Endothelial cell of umbilical vein (primary cell): ENCODE measurements at regions not wholly inside any gene's neighbourhood (a gene's known extent, or its start where the extent isn't known, plus 50 kb on each side); places are given as distances from the start of the nearest gene placed in this dataset.

Experiments
- BruUV-seq: library from RNA; stranded (reverse); fragments of 400-500 nt; replicated peaks from 2 replicates; lab custom pipeline; 2021; lab: Mats Ljungman, UMichigan
- CTCF ChIA-PET: fragments of 300-600, 350-600 bp; sonication (Branson Sonifier 250); formaldehyde crosslinking; loops from one replicate; lab custom pipeline; 2021; ENCODE audit warnings: antibody characterized with exemption, inconsistent platforms; lab: Charles Lee
- POLR2A ChIA-PET: fragments of 300-600, 350-600 bp; sonication (Branson Sonifier 250); formaldehyde crosslinking; loops from one replicate; lab custom pipeline; 2021; ENCODE audit warnings: antibody characterized with exemption, inconsistent platforms; lab: Charles Lee
- DNase-seq: peaks from one replicate; pipeline ENCODE4 v3.0.0-alpha.2; 2011; ENCODE audit warnings: low read depth, low spot score
- FAIRE-seq: peaks from 2 replicates; lab custom pipeline; 2011; peaks lifted over from hg19 to GRCh38; lab: Jason Lieb, UNC
- H2AFZ ChIP-seq: 2 replicates; pipeline ENCODE4 v1.6.0; 2012; ENCODE audit warnings: low read depth, low read length, control low read depth, inconsistent platforms
- H3K27ac ChIP-seq: 2 replicates; pipeline ENCODE4 v1.5.1; 2011; ENCODE audit warnings: low read depth, mild to moderate bottlenecking, control low read depth, low read length, moderate library complexity; ENCODE audit not compliant: insufficient read depth
- H3K27me3 ChIP-seq, 2 experiments: 2 replicates each; pipeline versions ENCODE4 v1.6.0 to v1.6.1; 2011; ENCODE audit warnings: low read length in 2 of 2, mixed read lengths in 1 of 2; ENCODE audit not compliant: control insufficient read depth in 2 of 2, insufficient read depth in 2 of 2
- H3K36me3 ChIP-seq, 2 experiments: 2 replicates in 1 of 2; 3 replicates in 1 of 2; pipeline ENCODE4 v1.5.1; 2011; ENCODE audit warnings: low read length in 2 of 2, mild to moderate bottlenecking in 1 of 2, moderate library complexity in 1 of 2; ENCODE audit not compliant: control insufficient read depth in 2 of 2, insufficient read depth in 2 of 2; ENCODE audit errors: extremely low read depth in 1 of 2
- H3K4me1 ChIP-seq: 3 replicates; pipeline ENCODE4 v1.5.1; 2011; ENCODE audit warnings: mild to moderate bottlenecking, low read length; ENCODE audit not compliant: control insufficient read depth, insufficient read depth; ENCODE audit errors: extremely low read depth
- H3K4me2 ChIP-seq: 2 replicates; pipeline ENCODE4 v1.6.1; 2011; ENCODE audit warnings: low read length, control low read depth, mixed read lengths; ENCODE audit not compliant: insufficient read depth
- H3K4me3 ChIP-seq, 3 experiments: fragments of 200-600 bp in 1 of 3; sonication (generic), shearing (Covaris generic) in 1 of 3; replicated peaks in 1 of 3; 2 replicates each; pipeline ENCODE4 v1.5.1; 2011 to 2016; ENCODE audit warnings: control low read depth in 3 of 3, low read length in 3 of 3, mild to moderate bottlenecking in 2 of 3, inconsistent platforms in 1 of 3, low read depth in 1 of 3, moderate library complexity in 1 of 3; ENCODE audit not compliant: insufficient read depth in 1 of 3
- H3K79me2 ChIP-seq: 2 replicates; pipeline ENCODE4 v1.6.0; 2012; ENCODE audit warnings: low read length, inconsistent platforms; ENCODE audit not compliant: control insufficient read depth, insufficient read depth
- H3K9ac ChIP-seq: replicated peaks from 2 replicates; pipeline ENCODE3; 2011; ENCODE audit warnings: low read length, control low read depth; ENCODE audit not compliant: insufficient read depth; ENCODE audit errors: extremely low read depth
- H3K9me1 ChIP-seq: replicated peaks from 3 replicates; pipeline ENCODE4 v1.6.0; 2011; ENCODE audit warnings: mild to moderate bottlenecking, low read length; ENCODE audit not compliant: control insufficient read depth, insufficient read depth; ENCODE audit errors: extremely low read depth
- H3K9me3 ChIP-seq: replicated peaks from 2 replicates; pipeline ENCODE4 v1.5.1; 2012; ENCODE audit warnings: low read length, inconsistent platforms; ENCODE audit not compliant: control insufficient read depth, insufficient read depth
- H4K20me1 ChIP-seq: replicated peaks from 2 replicates; pipeline ENCODE3; 2011; ENCODE audit warnings: mild to moderate bottlenecking, low read length; ENCODE audit not compliant: control insufficient read depth, insufficient read depth; ENCODE audit errors: extremely low read depth
- CTCF ChIP-seq, 2 donors: IDR thresholded peaks; 1 replicate in 1 of 2; 2 replicates in 1 of 2; pipeline ENCODE4 v1.5.1; 2011; ENCODE audit warnings: low read length in 2 of 2, mild to moderate bottlenecking in 2 of 2, moderate library complexity in 2 of 2, control low read depth in 1 of 2, inconsistent platforms in 1 of 2, low read depth in 1 of 2; ENCODE audit not compliant: insufficient read depth in 1 of 2; ENCODE audit errors: extremely low read depth in 1 of 2
- EZH2 ChIP-seq: IDR thresholded peaks from 2 replicates; pipeline ENCODE4 v1.6.1; 2012; ENCODE audit warnings: borderline replicate concordance, low read depth, mild to moderate bottlenecking, moderate library complexity, low read length, inconsistent platforms; ENCODE audit not compliant: severe bottlenecking
- FOS ChIP-seq: IDR thresholded peaks from 2 replicates; pipeline ENCODE4 v1.6.1; 2011; ENCODE audit warnings: mild to moderate bottlenecking, low read length, moderate library complexity, borderline replicate concordance; ENCODE audit not compliant: insufficient read depth
- GATA2 ChIP-seq: IDR thresholded peaks from 2 replicates; pipeline ENCODE4 v1.7.0; 2011; ENCODE audit warnings: low read depth, mild to moderate bottlenecking, moderate library complexity, mixed read lengths, low read length; ENCODE audit not compliant: insufficient read length, insufficient read depth
- JUN ChIP-seq: IDR thresholded peaks from 2 replicates; pipeline ENCODE4 v1.6.1; 2011; ENCODE audit warnings: borderline replicate concordance, low read depth; ENCODE audit not compliant: insufficient read length, insufficient read depth
- MAX ChIP-seq: IDR thresholded peaks from 2 replicates; pipeline ENCODE4 v1.6.1; 2011; ENCODE audit not compliant: insufficient read depth, insufficient read length
- MYC ChIP-seq: IDR thresholded peaks from one replicate; pipeline ENCODE4 v1.6.1; 2011; ENCODE audit warnings: mild to moderate bottlenecking, low read depth, low read length
- POLR2A ChIP-seq: IDR thresholded peaks from 2 replicates; pipeline ENCODE4 v1.6.1; 2012; ENCODE audit warnings: low read depth, mild to moderate bottlenecking, control low read depth, low read length
- POLR2AphosphoS5 ChIP-seq: IDR thresholded peaks from 2 replicates; pipeline ENCODE4 v1.6.1; 2012; ENCODE audit warnings: low read depth, mild to moderate bottlenecking, control low read depth, low read length, moderate library complexity; ENCODE audit not compliant: insufficient read depth
- dilution Hi-C: fragments of 300-500 bp; cut with MboI; formaldehyde crosslinking; loops from one replicate; pipeline ENCODE4 v1.15.0; 2019; ENCODE audit warnings: low sequenced_read_pairs; ENCODE audit not compliant: extremely low pct_ligation_motif_present
- intact Hi-C: fragments of 100-400 bp; cut with micrococcal nuclease; formaldehyde crosslinking; loops from one replicate; pipeline ENCODE4 v1.10.0; 2022

GRCh38 chr3:20898962-20899361, 713.0 kb upstream of the SGO1 start:
- ChIA-PET CTCF (no interaction called here), POLR2A (no interaction called here)
- BruUV-seq: no TSS peak
- intact Hi-C loops: no loop called here
- no peak overlapping the region for H3K4me3 ChIP-seq
- FAIRE-seq: no peak
- TF ChIP-seq POLR2AphosphoS5 (no peak), FOS (no peak), GATA2 (no peak), MAX (no peak)
- H3K9me1 ChIP-seq: no peaks in the 10 kb centered on the region
- dilution Hi-C loops: no loop called here
- H4K20me1 ChIP-seq: no peaks in the 10 kb centered on the region
- no peak overlapping the region for H2AFZ ChIP-seq
- no peak overlapping the region for H3K27ac ChIP-seq
- no peak overlapping the region for H3K9ac ChIP-seq
- H3K9me3 ChIP-seq: no peaks in the 10 kb centered on the region
- no peak overlapping the region for H3K4me2 ChIP-seq
- no peaks in the 10 kb centered on the region for H3K36me3 ChIP-seq
- no peaks in the 10 kb centered on the region for H3K27me3 ChIP-seq
- no peaks in the 10 kb centered on the region for H3K4me1 ChIP-seq
- no peaks in the 10 kb centered on the region for H3K79me2 ChIP-seq
- no peak for DNase-seq

- dilution Hi-C loops (no loop called here), intact Hi-C loops (no loop called here)
- ChIA-PET CTCF (no interaction called here), POLR2A (no interaction called here)
- TF ChIP-seq CTCF (IDR thresholded peaks at IDR 0.05; ENCODE audit: extremely low read depth in 1 of 2, insufficient read depth in 1 of 2, low read depth in 1 of 2, low read length in 2 of 2) (no peak), EZH2 (no peak), POLR2A (no peak), POLR2AphosphoS5 (no peak), MYC (no peak), MAX (no peak), JUN (no peak), FOS (no peak), GATA2 (no peak)
- Histone ChIP-seq H3K4me3 (no peak overlapping the region), H3K27me3 (no peaks in the 10 kb centered on the region), H3K4me1 (no peaks in the 10 kb centered on the region), H3K79me2 (no peaks in the 10 kb centered on the region), H2AFZ (no peak overlapping the region), H4K20me1 (no peaks in the 10 kb centered on the region), H3K9ac (no peak overlapping the region), H3K4me2 (no peak overlapping the region), H3K9me3 (no peaks in the 10 kb centered on the region), H3K9me1 (no peaks in the 10 kb centered on the region), H3K27ac (no peak overlapping the region), H3K36me3 (no peaks in the 10 kb centered on the region)
- DNase-seq: no peak
- no TSS peak for BruUV-seq
- no peak for FAIRE-seq
Observed at GRCh38 chr3:20890111-20890519, 704.1 kb upstream of the SGO1 start.
